ENCODE measurements at regions not wholly inside any gene's neighbourhood (a gene's known extent, or its start where the extent isn't known, plus 50 kb on each side); places are given as distances from the start of the nearest gene placed in this dataset.

GRCh38 chr10:57535306-57535705 lies 732.4 kb downstream of the IPMK start:
- H3K9ac ChIP-seq (ENCODE audit: low read length in 3 of 3): no peak overlapping the region
- FAIRE-seq: no peak
- intact Hi-C loops (cut with DNase I): no loop called here

GRCh38 chr10:57513637-57514036 lies 754.1 kb downstream of the IPMK start:
- intact Hi-C loops (cut with DNase I): no loop called here
- H3K36me3 ChIP-seq (ENCODE audit: control insufficient read depth in 2 of 3, insufficient read depth in 3 of 3, low read length in 3 of 3): no peaks in the 10 kb centered on the region
- H3K27ac ChIP-seq (ENCODE audit: low read depth in 2 of 2, low read length in 2 of 2): no peak overlapping the region
- no peaks in the 10 kb centered on the region for H3K27me3 ChIP-seq (ENCODE audit: control insufficient read depth, insufficient read depth, low read length)
- no peaks in the 10 kb centered on the region for H3K9me3 ChIP-seq (ENCODE audit: control insufficient read depth in 2 of 3, insufficient read depth in 1 of 3, low read length in 3 of 3)
- no peak overlapping the region for H3K4me3 ChIP-seq (ENCODE audit: low read length in 3 of 3)
- no peak overlapping the region for H3K9ac ChIP-seq (ENCODE audit: low read length in 3 of 3)
- TF ChIP-seq CTCF (IDR thresholded peaks at IDR 0.05; ENCODE audit: borderline replicate concordance, extremely low read depth, insufficient read depth): no peak
- FAIRE-seq (no peak), DNase-seq (no peak)
- no peaks in the 10 kb centered on the region for H3K4me1 ChIP-seq (ENCODE audit: control insufficient read depth in 2 of 3, insufficient read depth in 2 of 3, low read depth in 1 of 3, low read length in 3 of 3)

More at GRCh38 chr10:57535306-57535705, 732.4 kb downstream of the IPMK start:
- Histone ChIP-seq H3K4me3 (ENCODE audit: low read length in 3 of 3) (no peak overlapping the region), H3K27me3 (ENCODE audit: control insufficient read depth, insufficient read depth, low read length) (no peaks in the 10 kb centered on the region), H3K4me1 (ENCODE audit: control insufficient read depth in 2 of 3, insufficient read depth in 2 of 3, low read depth in 1 of 3, low read length in 3 of 3) (no peaks in the 10 kb centered on the region), H3K27ac (ENCODE audit: low read depth in 2 of 2, low read length in 2 of 2) (no peak overlapping the region), H3K9me3 (ENCODE audit: control insufficient read depth in 2 of 3, insufficient read depth in 1 of 3, low read length in 3 of 3) (no peaks in the 10 kb centered on the region), H3K36me3 (ENCODE audit: control insufficient read depth in 2 of 3, insufficient read depth in 3 of 3, low read length in 3 of 3) (no peaks in the 10 kb centered on the region)
- DNase-seq: peak in 1 of 5 donors; percentile 1
- TF ChIP-seq CTCF (IDR thresholded peaks at IDR 0.05; ENCODE audit: borderline replicate concordance, extremely low read depth, insufficient read depth): no peak

- peak in 1 of 5 donors; percentile 61 for DNase-seq
- Histone ChIP-seq H3K27ac (ENCODE audit: low read depth in 2 of 2, low read length in 2 of 2) (no peak overlapping the region), H3K27me3 (ENCODE audit: control insufficient read depth, insufficient read depth, low read length) (no peaks in the 10 kb centered on the region), H3K36me3 (ENCODE audit: control insufficient read depth in 2 of 3, insufficient read depth in 3 of 3, low read length in 3 of 3) (no peaks in the 10 kb centered on the region), H3K4me3 (ENCODE audit: low read length in 3 of 3) (no peak overlapping the region), H3K9ac (ENCODE audit: low read length in 3 of 3) (no peak overlapping the region), H3K4me1 (ENCODE audit: control insufficient read depth in 2 of 3, insufficient read depth in 2 of 3, low read depth in 1 of 3, low read length in 3 of 3) (no peaks in the 10 kb centered on the region), H3K9me3 (ENCODE audit: control insufficient read depth in 2 of 3, insufficient read depth in 1 of 3, low read length in 3 of 3) (no peaks in the 10 kb centered on the region)
- FAIRE-seq: no peak
- intact Hi-C loops (cut with DNase I): no loop called here
- TF ChIP-seq CTCF (IDR thresholded peaks at IDR 0.05; ENCODE audit: borderline replicate concordance, extremely low read depth, insufficient read depth): no peak
Observed at GRCh38 chr10:57507788-57508187, 759.9 kb downstream of the IPMK start.

- FAIRE-seq (no peak), DNase-seq (peak in 1 of 5 donors; percentile 40)
- Histone ChIP-seq H3K36me3 (ENCODE audit: control insufficient read depth in 2 of 3, insufficient read depth in 3 of 3, low read length in 3 of 3) (no peaks in the 10 kb centered on the region), H3K9me3 (ENCODE audit: control insufficient read depth in 2 of 3, insufficient read depth in 1 of 3, low read length in 3 of 3) (no peaks in the 10 kb centered on the region), H3K4me3 (ENCODE audit: low read length in 3 of 3) (no peak overlapping the region), H3K4me1 (ENCODE audit: control insufficient read depth in 2 of 3, insufficient read depth in 2 of 3, low read depth in 1 of 3, low read length in 3 of 3) (no peaks in the 10 kb centered on the region), H3K27ac (ENCODE audit: low read depth in 2 of 2, low read length in 2 of 2) (no peak overlapping the region), H3K9ac (ENCODE audit: low read length in 3 of 3) (no peak overlapping the region), H3K27me3 (ENCODE audit: control insufficient read depth, insufficient read depth, low read length) (no peaks in the 10 kb centered on the region)
- no peak for TF ChIP-seq CTCF (IDR thresholded peaks at IDR 0.05; ENCODE audit: borderline replicate concordance, extremely low read depth, insufficient read depth)
- intact Hi-C loops (cut with DNase I): no loop called here
Observed at GRCh38 chr10:57506414-57507094, 761.1 kb downstream of the IPMK start.

Data from kidney (tissue), 13 donors.